ACC112 (cell line): ENCODE measurements at regions not wholly inside any gene's neighbourhood (a gene's known extent, or its start where the extent isn't known, plus 50 kb on each side); places are given as distances from the start of the nearest gene placed in this dataset.
A peak's percentile ranks its signal among the peaks of the same experiment; 100 is the strongest.

Source experiments
- H2AFZ ChIP-seq: fragments of 200-600 bp; sonication (generic); one replicate; pipeline ENCODE4 v1.6.0; 2017; ENCODE audit warnings: antibody characterized with exemption, low read length; ENCODE audit not compliant: unreplicated experiment
- H3K27ac ChIP-seq: fragments of 200-600 bp; sonication (generic); 2 replicates; pipeline ENCODE4 v1.5.1; 2014; ENCODE audit warnings: low read depth, mild to moderate bottlenecking, antibody characterized with exemption, low read length, moderate library complexity
- H3K27me3 ChIP-seq: fragments of 200-600 bp; sonication (generic); 2 replicates; pipeline ENCODE4 v1.6.1; 2014; ENCODE audit warnings: mild to moderate bottlenecking, antibody characterized with exemption, low read length, moderate library complexity, mixed read lengths; ENCODE audit not compliant: insufficient read depth
- H3K36me3 ChIP-seq: fragments of 200-600 bp; sonication (generic); 2 replicates; pipeline ENCODE4 v1.6.1; 2016; ENCODE audit warnings: mild to moderate bottlenecking, antibody characterized with exemption, low read length, moderate library complexity, mixed read lengths; ENCODE audit not compliant: insufficient read depth
- H3K4me1 ChIP-seq: fragments of 200-600 bp; sonication (generic); one replicate; pipeline ENCODE4 v1.6.1; 2016; ENCODE audit warnings: low read length, mixed read lengths; ENCODE audit not compliant: insufficient read depth, unreplicated experiment, control insufficient read depth
- H3K4me3 ChIP-seq: fragments of 200-600 bp; sonication (generic); 2 replicates; pipeline ENCODE4 v1.5.1; 2014; ENCODE audit warnings: mild to moderate bottlenecking, low read depth, low read length
- H3K79me2 ChIP-seq: fragments of 200-600 bp; sonication (generic); one replicate; pipeline ENCODE4 v1.6.0; 2016; ENCODE audit warnings: low read length; ENCODE audit not compliant: control insufficient read depth, unreplicated experiment, insufficient read depth

DNA sequence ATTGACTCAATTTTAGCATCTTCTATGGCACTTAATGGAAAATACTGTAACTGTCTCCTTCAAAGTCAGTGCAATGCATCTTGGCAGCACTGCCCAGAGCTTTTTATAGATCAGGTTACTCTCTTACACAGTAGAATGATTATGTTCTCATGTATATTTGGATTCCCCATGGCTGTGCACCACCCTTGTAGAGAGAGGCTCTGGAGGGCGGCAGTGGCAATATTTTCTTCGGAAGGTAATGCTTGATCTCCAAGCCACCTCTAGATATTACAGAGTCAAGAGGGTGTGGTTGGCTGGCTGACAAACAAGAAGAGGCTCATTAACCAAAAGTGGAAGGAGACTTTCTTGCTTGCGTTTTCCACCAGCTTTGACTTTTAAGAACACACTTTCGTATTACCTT, 72.8 kb upstream of the ARSJ start:
- Histone ChIP-seq H3K36me3 (no peaks in the 10 kb centered on the region), H3K27ac (no peak overlapping the region), H2AFZ (no peak overlapping the region), H3K79me2 (no peaks in the 10 kb centered on the region), H3K27me3 (no peaks in the 10 kb centered on the region), H3K4me3 (no peak overlapping the region), H3K4me1 (no peaks in the 10 kb centered on the region)

DNA sequence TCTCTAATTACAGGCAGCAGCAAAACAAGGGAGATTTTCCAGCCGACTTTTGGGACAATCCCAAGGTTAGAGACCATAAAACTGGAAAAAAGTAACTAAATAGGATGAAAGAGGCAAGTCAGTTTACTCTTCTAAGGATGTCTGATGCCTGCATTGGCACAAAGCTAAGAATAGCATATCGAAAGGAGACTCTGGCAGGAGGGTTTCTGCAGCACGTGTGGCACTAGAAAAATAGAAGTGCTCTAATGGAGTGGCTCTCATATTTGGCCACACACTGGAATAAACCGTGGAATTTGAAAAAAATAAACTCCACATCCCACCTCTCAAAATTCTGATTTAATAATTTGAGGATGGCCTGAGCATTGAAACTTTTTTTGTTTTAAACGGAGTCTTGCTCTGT, 77.2 kb upstream of the ARSJ start:
- Histone ChIP-seq H3K4me1 (no peaks in the 10 kb centered on the region), H2AFZ (no peak overlapping the region), H3K4me3 (no peak overlapping the region), H3K79me2 (no peaks in the 10 kb centered on the region), H3K27me3 (no peaks in the 10 kb centered on the region), H3K36me3 (no peaks in the 10 kb centered on the region), H3K27ac (no peak overlapping the region)

DNA sequence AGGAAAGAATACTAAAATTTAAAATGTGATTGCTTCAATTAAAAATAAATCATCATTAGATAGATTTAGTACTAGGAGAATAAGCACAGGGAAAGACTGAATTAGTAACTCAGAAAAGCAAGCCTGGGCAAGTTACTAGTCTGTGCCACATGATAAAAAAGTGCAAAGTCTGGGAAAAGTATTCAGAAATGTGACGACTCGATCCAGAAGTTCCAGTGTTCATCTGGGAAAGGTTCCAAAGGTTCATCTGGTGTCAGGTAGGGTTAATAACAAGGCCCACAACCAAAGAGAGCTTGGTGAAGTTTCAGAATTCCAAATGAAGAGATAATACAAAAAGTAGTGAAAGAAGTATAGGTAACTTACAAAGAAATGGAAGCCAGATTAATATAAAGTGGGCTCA, 78.3 kb upstream of the ARSJ start:
- no peaks in the 10 kb centered on the region for H3K36me3 ChIP-seq
- no peaks in the 10 kb centered on the region for H3K4me1 ChIP-seq
- no peaks in the 10 kb centered on the region for H3K79me2 ChIP-seq
- H3K4me3 ChIP-seq: no peak overlapping the region
- H3K27me3 ChIP-seq: no peaks in the 10 kb centered on the region
- H2AFZ ChIP-seq: no peak overlapping the region
- no peak overlapping the region for H3K27ac ChIP-seq

DNA sequence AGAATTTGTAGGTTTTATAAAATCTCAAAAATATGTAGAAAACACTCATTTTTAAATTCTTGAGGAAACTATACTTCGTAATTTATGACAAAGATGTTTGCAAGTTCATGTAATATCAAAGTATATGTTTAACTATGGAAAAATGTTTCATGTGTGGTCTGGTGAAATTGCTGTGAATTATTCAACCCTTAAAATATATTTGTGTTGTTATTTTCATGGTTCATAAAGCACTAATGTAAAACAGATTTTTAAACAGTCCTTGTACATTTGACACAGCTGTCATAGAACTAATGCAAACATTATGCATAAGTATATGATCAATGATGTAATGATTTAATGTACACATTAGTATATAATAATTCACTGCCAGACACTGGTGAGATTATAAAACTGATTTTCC, 83.1 kb upstream of the ARSJ start:
- Histone ChIP-seq H3K27ac (no peak overlapping the region), H3K4me3 (no peak overlapping the region), H2AFZ (no peak overlapping the region), H3K27me3 (no peaks in the 10 kb centered on the region), H3K4me1 (no peaks in the 10 kb centered on the region), H3K36me3 (no peaks in the 10 kb centered on the region), H3K79me2 (no peaks in the 10 kb centered on the region)

DNA sequence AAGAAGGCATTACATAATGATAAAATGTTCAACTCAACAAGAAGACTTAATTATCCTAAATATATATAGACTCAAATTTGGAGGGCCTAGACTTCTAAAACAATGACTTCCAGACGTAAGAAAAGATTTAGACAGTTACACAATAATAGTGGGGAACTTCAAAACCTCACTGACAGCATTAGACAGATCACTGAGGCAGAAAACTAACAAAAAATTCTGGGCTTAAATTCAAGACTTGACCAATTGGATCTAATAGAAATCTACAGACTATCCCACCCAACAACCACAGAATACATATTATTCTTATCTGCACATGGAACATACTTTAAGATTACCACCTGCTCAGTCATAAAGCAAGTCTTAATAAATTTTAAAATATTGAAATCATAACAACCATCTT, 93.3 kb upstream of the ARSJ start:
- H3K27me3 ChIP-seq: no peaks in the 10 kb centered on the region
- H3K4me1 ChIP-seq: peaks cover 10% of the 10 kb centered on the region
- no peak overlapping the region for H3K4me3 ChIP-seq
- H2AFZ ChIP-seq: no peak overlapping the region
- no peak overlapping the region for H3K27ac ChIP-seq
- no peaks in the 10 kb centered on the region for H3K79me2 ChIP-seq
- no peaks in the 10 kb centered on the region for H3K36me3 ChIP-seq

DNA sequence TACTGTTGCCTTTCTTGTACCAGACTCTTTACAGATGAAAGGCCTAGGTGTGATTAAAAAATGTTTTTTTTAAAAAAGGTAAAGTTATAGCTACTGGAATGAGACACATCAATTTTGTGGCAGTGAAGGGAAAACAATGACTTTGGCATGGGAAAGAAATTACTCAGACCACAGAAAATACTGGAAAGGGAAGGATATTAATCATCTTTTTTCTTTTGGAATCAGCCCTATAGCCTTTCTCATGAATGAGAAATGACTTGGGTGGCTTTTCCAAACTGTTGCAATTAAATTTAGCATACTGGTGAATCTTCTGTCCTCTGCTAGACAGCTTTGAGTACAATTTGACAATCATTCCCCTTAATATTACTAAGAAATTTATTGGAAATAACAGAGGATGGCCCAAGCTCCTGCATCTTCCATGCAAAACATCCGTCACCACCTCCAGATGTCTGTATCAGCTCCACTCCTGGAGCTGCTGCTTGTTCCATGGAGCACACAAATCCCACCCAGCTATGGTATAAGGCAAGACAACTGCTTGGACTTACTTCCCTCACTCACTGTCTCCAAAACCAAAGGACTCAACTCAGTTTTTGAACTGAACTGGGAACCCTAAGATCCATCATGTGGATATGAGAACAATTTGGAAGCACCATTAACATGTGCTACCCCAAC, 97.6 kb upstream of the ARSJ start:
- Histone ChIP-seq H3K36me3 (no peaks in the 10 kb centered on the region), H3K27me3 (no peaks in the 10 kb centered on the region), H3K27ac (peak overlapping the region; percentile 53), H3K4me1 (peaks cover 15% of the 10 kb centered on the region), H3K4me3 (no peak overlapping the region), H2AFZ (no peak overlapping the region), H3K79me2 (no peaks in the 10 kb centered on the region)

DNA sequence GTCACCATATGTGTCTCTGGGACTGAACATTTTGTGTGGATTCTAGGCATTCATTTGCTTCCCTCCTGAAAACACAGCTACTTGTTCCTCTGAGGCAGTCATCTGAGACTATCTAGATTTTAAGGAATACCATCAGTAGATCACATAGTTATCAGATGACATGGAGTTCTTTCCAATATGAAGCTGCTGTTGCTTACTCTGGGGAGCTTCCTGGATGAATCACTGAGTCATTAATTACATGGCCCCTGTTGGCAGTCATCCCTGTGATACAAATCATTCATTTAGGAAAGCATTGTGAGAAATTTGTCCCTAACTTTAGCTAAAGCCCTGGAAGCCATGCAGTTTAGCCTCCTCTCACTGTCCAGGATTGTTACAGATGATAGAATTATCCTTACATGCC, 98.2 kb upstream of the ARSJ start:
- Histone ChIP-seq H2AFZ (no peak overlapping the region), H3K79me2 (no peaks in the 10 kb centered on the region), H3K36me3 (no peaks in the 10 kb centered on the region), H3K27me3 (no peaks in the 10 kb centered on the region), H3K4me1 (peaks cover 15% of the 10 kb centered on the region), H3K27ac (peak overlapping the region; percentile 53), H3K4me3 (no peak overlapping the region)

DNA sequence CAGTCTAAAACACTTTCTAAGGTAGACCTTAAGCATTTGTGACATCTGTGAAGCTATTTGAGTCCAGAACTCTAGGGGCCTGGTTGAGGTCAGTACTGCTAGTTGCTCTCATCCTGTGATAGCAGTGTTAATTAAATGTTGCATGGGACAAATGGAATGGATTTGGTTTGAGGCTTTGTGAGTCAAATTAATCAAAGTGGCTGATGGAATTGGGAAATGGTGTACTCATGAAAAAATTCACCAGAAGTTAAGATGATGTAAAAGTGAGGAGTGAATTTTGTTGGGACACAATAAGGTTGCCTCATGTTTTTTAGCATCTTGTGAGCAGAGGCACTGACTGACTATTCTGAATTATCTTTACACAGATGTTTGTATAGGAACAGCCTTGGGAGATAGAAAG, 99.2 kb upstream of the ARSJ start:
- Histone ChIP-seq H2AFZ (no peak overlapping the region), H3K4me3 (no peak overlapping the region), H3K27me3 (no peaks in the 10 kb centered on the region), H3K27ac (no peak overlapping the region), H3K79me2 (no peaks in the 10 kb centered on the region), H3K36me3 (no peaks in the 10 kb centered on the region), H3K4me1 (peaks cover 15% of the 10 kb centered on the region)

DNA sequence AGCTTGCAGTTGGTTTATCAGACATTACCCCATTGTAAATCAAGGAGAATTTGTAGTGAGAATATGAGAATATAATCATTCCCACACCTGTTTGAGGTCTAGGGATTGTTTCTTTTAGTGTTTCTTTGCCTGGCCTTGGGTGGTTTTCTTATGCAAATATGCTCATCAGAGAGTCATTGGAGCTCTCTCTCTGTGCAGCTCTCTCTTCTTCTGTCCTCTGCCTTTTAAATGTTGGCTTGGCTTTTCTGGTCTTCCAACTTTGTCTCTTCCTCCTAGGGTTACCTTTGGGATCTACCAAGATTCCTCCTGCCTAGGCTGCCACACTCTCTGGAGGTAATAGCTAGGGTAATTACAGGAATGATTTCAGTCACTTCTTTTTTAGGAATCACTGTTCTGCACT, 102.3 kb upstream of the ARSJ start:
- no peak overlapping the region for H3K27ac ChIP-seq
- no peak overlapping the region for H3K4me3 ChIP-seq
- H3K79me2 ChIP-seq: no peaks in the 10 kb centered on the region
- H3K4me1 ChIP-seq: peaks cover 15% of the 10 kb centered on the region
- no peaks in the 10 kb centered on the region for H3K27me3 ChIP-seq
- no peaks in the 10 kb centered on the region for H3K36me3 ChIP-seq
- no peak overlapping the region for H2AFZ ChIP-seq

DNA sequence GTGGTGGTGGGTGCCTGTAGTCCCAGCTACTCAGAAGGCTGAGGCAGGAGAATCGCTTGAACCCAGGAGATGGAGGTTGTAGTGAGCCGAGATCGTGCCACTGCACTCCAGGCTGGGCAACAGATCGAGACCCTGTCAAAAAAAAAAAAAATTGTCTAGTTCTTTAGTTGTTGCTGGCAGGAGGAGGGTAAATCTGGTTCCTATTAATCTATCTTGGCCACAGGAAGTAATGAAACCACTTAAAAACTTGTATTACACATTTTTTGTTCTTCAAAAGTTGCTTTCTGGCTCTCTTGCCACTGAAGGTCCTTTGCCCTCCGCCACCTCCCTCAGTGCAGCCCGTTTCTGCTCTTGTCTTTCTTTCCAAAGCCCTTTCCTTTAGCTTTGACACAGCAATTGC, 102.9 kb upstream of the ARSJ start:
- H3K4me1 ChIP-seq: peaks cover 11% of the 10 kb centered on the region
- no peaks in the 10 kb centered on the region for H3K36me3 ChIP-seq
- H3K79me2 ChIP-seq: no peaks in the 10 kb centered on the region
- H3K27ac ChIP-seq: no peak overlapping the region
- H3K27me3 ChIP-seq: no peaks in the 10 kb centered on the region
- H2AFZ ChIP-seq: no peak overlapping the region
- H3K4me3 ChIP-seq: no peak overlapping the region

DNA sequence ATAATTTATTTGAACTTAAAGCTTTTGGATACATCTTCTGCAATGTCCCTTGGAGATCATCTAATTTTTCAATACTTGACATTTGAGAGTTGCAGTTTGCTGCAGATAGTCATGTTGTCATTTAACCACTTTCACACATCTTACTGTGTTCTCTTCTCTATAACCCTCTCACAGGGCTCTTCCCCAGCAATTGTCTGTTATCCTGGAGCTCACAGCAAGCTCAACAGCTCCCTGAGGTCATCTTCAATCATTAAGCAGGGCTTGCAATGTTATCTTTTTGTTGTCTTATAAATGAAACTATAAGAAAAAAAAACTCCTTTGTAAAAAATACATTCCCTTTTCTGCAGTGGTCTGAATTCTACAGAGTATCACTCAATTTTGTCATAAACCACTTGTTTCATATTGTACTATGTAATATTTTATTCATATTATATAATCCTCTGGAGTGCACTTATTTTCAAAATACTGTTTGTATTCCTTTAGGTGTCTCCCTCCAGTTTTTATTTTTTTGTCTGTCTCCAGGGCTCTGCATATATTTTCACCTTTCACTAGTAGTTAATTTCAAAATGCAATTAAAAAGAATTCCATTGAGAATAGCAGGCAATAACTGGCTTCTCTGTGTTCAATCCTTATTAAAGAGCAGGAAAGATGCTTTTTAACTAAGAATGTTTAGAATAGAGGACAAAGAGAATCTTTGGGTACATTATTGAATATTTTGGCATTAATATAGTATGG, 106.3 kb upstream of the ARSJ start:
- H3K79me2 ChIP-seq: no peaks in the 10 kb centered on the region
- no peak overlapping the region for H2AFZ ChIP-seq
- H3K4me3 ChIP-seq: no peak overlapping the region
- no peaks in the 10 kb centered on the region for H3K36me3 ChIP-seq
- no peak overlapping the region for H3K27ac ChIP-seq
- no peaks in the 10 kb centered on the region for H3K27me3 ChIP-seq
- H3K4me1 ChIP-seq: peaks cover 4% of the 10 kb centered on the region
